Trophoblast cell (in vitro differentiated cells and primary cell): ENCODE measurements at regions not wholly inside any gene's neighbourhood (a gene's known extent, or its start where the extent isn't known, plus 50 kb on each side); places are given as distances from the start of the nearest gene placed in this dataset.
"Not testable (repeated sequence)": the region's sequence is repeated elsewhere in the genome, so short reads cannot be mapped to it uniquely, and the experiment has no call there.

ENCODE experiments used
- DNase-seq, 2 donors: peaks; one replicate each; pipeline ENCODE4 v3.0.0-alpha.2; 2016
- H2AFZ ChIP-seq: 2 replicates; pipeline ENCODE4 v1.6.1; 2013; ENCODE audit warnings: low read length, moderate library complexity, mild to moderate bottlenecking; ENCODE audit not compliant: insufficient read depth, poor library complexity
- H2AK5ac ChIP-seq: 2 replicates; pipeline ENCODE4 v1.6.1; 2013; ENCODE audit warnings: mild to moderate bottlenecking, low read length
- H2BK120ac ChIP-seq: 2 replicates; pipeline ENCODE4 v1.6.1; 2013; ENCODE audit warnings: low read length, mild to moderate bottlenecking, moderate library complexity; ENCODE audit not compliant: insufficient read depth, poor library complexity
- H2BK12ac ChIP-seq: 2 replicates; pipeline ENCODE4 v1.6.1; 2013; ENCODE audit warnings: mild to moderate bottlenecking, low read length, moderate library complexity
- H2BK5ac ChIP-seq: 2 replicates; pipeline ENCODE4 v1.6.1; 2013; ENCODE audit warnings: low read length, low read depth, moderate library complexity, mild to moderate bottlenecking; ENCODE audit not compliant: poor library complexity
- H3K14ac ChIP-seq: 2 replicates; pipeline ENCODE4 v1.6.1; 2013; ENCODE audit warnings: mild to moderate bottlenecking, low read length
- H3K18ac ChIP-seq: 2 replicates; pipeline ENCODE4 v1.6.1; 2013; ENCODE audit warnings: mild to moderate bottlenecking, low read length
- H3K23ac ChIP-seq: 2 replicates; pipeline ENCODE4 v1.6.1; 2013; ENCODE audit warnings: low read length
- H3K27ac ChIP-seq: 2 replicates; pipeline ENCODE4 v1.5.1; 2013; ENCODE audit warnings: low read depth, mild to moderate bottlenecking, inconsistent platforms, low read length, moderate library complexity
- H3K27me3 ChIP-seq: 2 replicates; pipeline ENCODE4 v1.6.1; 2013; ENCODE audit warnings: inconsistent platforms, mild to moderate bottlenecking, low read length, moderate library complexity; ENCODE audit not compliant: insufficient read depth
- H3K36me3 ChIP-seq, 2 experiments: 1 replicate in 1 of 2; 2 replicates in 1 of 2; pipeline ENCODE4 v1.6.1; 2013; ENCODE audit warnings: low read length in 2 of 2, mild to moderate bottlenecking in 2 of 2, moderate library complexity in 1 of 2; ENCODE audit not compliant: insufficient read depth in 2 of 2, control insufficient read depth in 1 of 2
- H3K4ac ChIP-seq: 2 replicates; pipeline ENCODE4 v1.6.1; 2013; ENCODE audit warnings: low read depth, mild to moderate bottlenecking, low read length, moderate library complexity
- H3K4me1 ChIP-seq, 2 experiments: 1 replicate in 1 of 2; 2 replicates in 1 of 2; pipeline ENCODE4 v1.6.1; 2013; ENCODE audit warnings: low read length in 2 of 2, mild to moderate bottlenecking in 2 of 2, moderate library complexity in 1 of 2; ENCODE audit not compliant: insufficient read depth in 2 of 2, control insufficient read depth in 1 of 2
- H3K4me2 ChIP-seq: 2 replicates; pipeline ENCODE4 v1.6.1; 2013; ENCODE audit warnings: inconsistent platforms, mild to moderate bottlenecking, low read length, moderate library complexity
- H3K4me3 ChIP-seq: 2 replicates; pipeline ENCODE4 v1.5.1; 2013; ENCODE audit warnings: mild to moderate bottlenecking, low read depth, low read length, inconsistent platforms
- H3K79me1 ChIP-seq: one replicate; pipeline ENCODE4 v1.6.1; 2013; ENCODE audit warnings: low read length
- H3K79me2 ChIP-seq: 2 replicates; pipeline ENCODE4 v1.6.1; 2013; ENCODE audit warnings: low read length, mild to moderate bottlenecking; ENCODE audit not compliant: control insufficient read depth, insufficient read depth, poor library complexity
- H3K9ac ChIP-seq: 2 replicates; pipeline ENCODE4 v1.6.1; 2013; ENCODE audit warnings: mild to moderate bottlenecking, low read length
- H3K9me3 ChIP-seq: 2 replicates; pipeline ENCODE4 v1.6.1; 2013; ENCODE audit warnings: low read depth, mild to moderate bottlenecking, control low read depth, inconsistent platforms, low read length; ENCODE audit not compliant: insufficient read depth
- H4K12ac ChIP-seq: 2 replicates; pipeline ENCODE4 v1.6.1; 2013; ENCODE audit warnings: low read depth, mild to moderate bottlenecking, low read length, moderate library complexity
- H4K8ac ChIP-seq: 2 replicates; pipeline ENCODE4 v1.6.1; 2013; ENCODE audit warnings: low read depth, mild to moderate bottlenecking, low read length, moderate library complexity
- H4K91ac ChIP-seq: one replicate; pipeline ENCODE4 v1.6.1; 2013; ENCODE audit warnings: low read depth, mild to moderate bottlenecking, low read length, moderate library complexity
- WGBS: extraction: QIAGEN DNeasy Blood & Tissue Kit; methylation state at CpG from one replicate; pipeline ENCODE4 v1.1.7; 2013; ENCODE audit warnings: missing lambda C conversion rate; ENCODE audit not compliant: insufficient read length, insufficient coverage; ENCODE audit errors: extremely low coverage; 5-methylcytosine and 5-hydroxymethylcytosine counted together

GRCh38 chr19:27814274-27814673 lies 1398.7 kb downstream of the UQCRFS1 start:
- WGBS, result no CpG with 5 or more reads among the region's 3 CpGs

GRCh38 chr19:27806471-27807070 lies 1406.4 kb downstream of the UQCRFS1 start:
- Histone ChIP-seq H4K91ac (no peak overlapping the region), H3K9ac (no peak overlapping the region), H4K12ac (no peak overlapping the region), H2AK5ac (no peak overlapping the region), H3K4me3 (no peak overlapping the region), H3K79me2 (no peaks in the 10 kb centered on the region), H3K4me1 (no peaks in the 10 kb centered on the region), H2BK12ac (no peak overlapping the region), H2BK5ac (no peak overlapping the region), H3K27ac (no peak overlapping the region), H3K23ac (no peak overlapping the region), H2AFZ (no peak overlapping the region), H2BK120ac (no peak overlapping the region), H3K79me1 (no peaks in the 10 kb centered on the region), H3K18ac (no peak overlapping the region), H3K14ac (no peak overlapping the region), H3K4me2 (no peak overlapping the region), H4K8ac (no peak overlapping the region), H3K9me3 (peaks cover 12% of the 10 kb centered on the region), H3K27me3 (no peaks in the 10 kb centered on the region), H3K36me3 (peaks cover 1 to 8% of the 10 kb centered on the region in 2 experiments), H3K4ac (no peak overlapping the region)
- WGBS, result no CpG with 5 or more reads among the region's 17 CpGs
- no peak for DNase-seq

More at GRCh38 chr19:27814274-27814673, 1398.7 kb downstream of the UQCRFS1 start:
- H3K4me1 ChIP-seq, H4K8ac ChIP-seq, H2BK5ac ChIP-seq, H2AFZ ChIP-seq, H4K91ac ChIP-seq, DNase-seq, H2BK12ac ChIP-seq, H3K4ac ChIP-seq, H3K4me2 ChIP-seq, H3K79me1 ChIP-seq, H4K12ac ChIP-seq, H3K79me2 ChIP-seq, H3K18ac ChIP-seq, H3K27me3 ChIP-seq, H3K36me3 ChIP-seq, H3K14ac ChIP-seq, H2BK120ac ChIP-seq, H3K23ac ChIP-seq, H3K9ac ChIP-seq, H3K4me3 ChIP-seq, H2AK5ac ChIP-seq, H3K27ac ChIP-seq: not testable (repeated sequence)
- peaks cover 12% of the 10 kb centered on the region for H3K9me3 ChIP-seq

GRCh38 chr19:27805848-27806247 lies 1407.1 kb downstream of the UQCRFS1 start:
- Histone ChIP-seq H2AFZ (no peak overlapping the region), H3K23ac (no peak overlapping the region), H3K4me3 (no peak overlapping the region), H3K9me3 (peaks cover 12% of the 10 kb centered on the region), H3K9ac (no peak overlapping the region), H3K18ac (no peak overlapping the region), H2BK12ac (no peak overlapping the region), H4K12ac (no peak overlapping the region), H3K4me2 (no peak overlapping the region), H3K27me3 (no peaks in the 10 kb centered on the region), H4K8ac (no peak overlapping the region), H3K79me1 (no peaks in the 10 kb centered on the region), H3K4me1 (no peaks in the 10 kb centered on the region), H3K14ac (no peak overlapping the region), H2BK5ac (no peak overlapping the region), H2AK5ac (no peak overlapping the region), H3K36me3 (peaks cover 1 to 8% of the 10 kb centered on the region in 2 experiments), H3K27ac (no peak overlapping the region), H3K4ac (no peak overlapping the region), H2BK120ac (no peak overlapping the region), H4K91ac (no peak overlapping the region), H3K79me2 (no peaks in the 10 kb centered on the region)
- no peak for DNase-seq
- WGBS, result no CpG with 5 or more reads among the region's 19 CpGs

- peaks cover 1 to 11% of the 10 kb centered on the region in 2 experiments for H3K36me3 ChIP-seq
- not testable (repeated sequence) for H3K27me3 ChIP-seq, H3K79me2 ChIP-seq, H3K27ac ChIP-seq, H3K4me1 ChIP-seq, H4K8ac ChIP-seq, H4K12ac ChIP-seq, H3K4me2 ChIP-seq, H3K14ac ChIP-seq, H3K18ac ChIP-seq, H2BK5ac ChIP-seq, H3K79me1 ChIP-seq, H4K91ac ChIP-seq, DNase-seq, H2BK120ac ChIP-seq, H3K9ac ChIP-seq, H3K23ac ChIP-seq, H2AK5ac ChIP-seq, H2BK12ac ChIP-seq, H3K4me3 ChIP-seq, H3K4ac ChIP-seq, H2AFZ ChIP-seq
- WGBS, result no CpG with 5 or more reads among the region's 15 CpGs
- peaks cover 12% of the 10 kb centered on the region for H3K9me3 ChIP-seq
Measured at GRCh38 chr19:27802293-27802692, 1410.7 kb downstream of the UQCRFS1 start.
